IMR-90 (cell line): ENCODE measurements at regions not wholly inside any gene's neighbourhood (a gene's known extent, or its start where the extent isn't known, plus 50 kb on each side); places are given as distances from the start of the nearest gene placed in this dataset.

Experiments
- CTCF ChIP-seq: conservative IDR thresholded peaks from 2 replicates; pipeline ENCODE4 v1.5.1; 2012; ENCODE audit warnings: mild to moderate bottlenecking, low read depth, low read length, improper control_type of control experiment
- ELK1 ChIP-seq: fragments of 150-350 bp; IDR thresholded peaks from 2 replicates; pipeline ENCODE4 v1.6.1; 2016; ENCODE audit warnings: low read depth, mild to moderate bottlenecking, low read length, moderate library complexity, borderline replicate concordance
- FOS ChIP-seq: fragments of 150-350 bp; IDR thresholded peaks from 2 replicates; pipeline ENCODE4 v1.6.1; 2016; ENCODE audit warnings: low read depth, low read length
- MAFK ChIP-seq: IDR thresholded peaks from 2 replicates; pipeline ENCODE4 v1.6.1; 2012; ENCODE audit warnings: low read depth, low read length, improper control_type of control experiment
- MXI1 ChIP-seq: IDR thresholded peaks from 2 replicates; pipeline ENCODE4 v1.6.1; 2012; ENCODE audit warnings: low read depth, mild to moderate bottlenecking, low read length, moderate library complexity, borderline replicate concordance
- POLR2A ChIP-seq: IDR thresholded peaks from 2 replicates; pipeline ENCODE4 v1.6.1; 2012; ENCODE audit warnings: mild to moderate bottlenecking, low read depth, low read length
- RAD21 ChIP-seq: IDR thresholded peaks from 2 replicates; pipeline ENCODE4 v1.6.1; 2012; ENCODE audit warnings: low read length, improper control_type of control experiment
- RCOR1 ChIP-seq: IDR thresholded peaks from 2 replicates; pipeline ENCODE4 v1.6.1; 2012; ENCODE audit warnings: mild to moderate bottlenecking, low read length, improper control_type of control experiment; ENCODE audit not compliant: insufficient replicate concordance
- RFX5 ChIP-seq: IDR thresholded peaks from 2 replicates; pipeline ENCODE4 v1.8.0; 2012; ENCODE audit warnings: low read depth, mild to moderate bottlenecking, low read length, moderate library complexity
- SMC3 ChIP-seq: fragments of 150-350 bp; IDR thresholded peaks from 2 replicates; pipeline ENCODE4 v1.6.1; 2016; ENCODE audit warnings: low read depth, mild to moderate bottlenecking, antibody characterized with exemption, low read length, moderate library complexity

GRCh38 chr14:51401756-51402155, 161.7 kb downstream of the TMX1 start:
- no peak for TF ChIP-seq CTCF
- no peak for TF ChIP-seq POLR2A
- no peak for TF ChIP-seq RAD21
- TF ChIP-seq RFX5 = no peak
- TF ChIP-seq SMC3 = no peak
- TF ChIP-seq MXI1 = no peak
- TF ChIP-seq RCOR1 = no peak
- TF ChIP-seq ELK1 = no peak
- no peak for TF ChIP-seq MAFK
- no peak for TF ChIP-seq FOS
